HG03139 (cell line): ENCODE measurements at regions not wholly inside any gene's neighbourhood (a gene's known extent, or its start where the extent isn't known, plus 50 kb on each side); places are given as distances from the start of the nearest gene placed in this dataset.
"Not testable (repeated sequence)": the region's sequence is repeated elsewhere in the genome, so short reads cannot be mapped to it uniquely, and the experiment has no call there.

Experiments
- ATAC-seq: cut with Tn5 transposase; IDR thresholded peaks from one replicate; pipeline ENCODE4 v1.9.1; 2021; ENCODE audit not compliant: unreplicated experiment

- no peak for ATAC-seq
These were observed 187.4 kb downstream of the TENT5A start for GRCh38 chr6:81565071-81565470.

GRCh38 chr6:81564470-81565068 is 187.9 kb downstream of the TENT5A start:
- ATAC-seq: no peak

- ATAC-seq: no peak
These were observed 190.3 kb downstream of the TENT5A start for GRCh38 chr6:81562169-81562568.

GRCh38 chr6:81561731-81562130 is 190.8 kb downstream of the TENT5A start:
- no peak for ATAC-seq

GRCh38 chr6:81561071-81561564 is 191.4 kb downstream of the TENT5A start:
- ATAC-seq: no peak

GRCh38 chr6:81557811-81558210 is 194.7 kb downstream of the TENT5A start:
- ATAC-seq: no peak

- no peak for ATAC-seq
These were observed 195.9 kb downstream of the TENT5A start for GRCh38 chr6:81556551-81556950.

GRCh38 chr6:81553216-81553615 is 199.3 kb downstream of the TENT5A start:
- ATAC-seq: no peak

GRCh38 chr6:81552644-81553043 is 199.8 kb downstream of the TENT5A start:
- no peak for ATAC-seq

GRCh38 chr6:81547149-81547548 is 205.3 kb downstream of the TENT5A start:
- no peak for ATAC-seq

- ATAC-seq: no peak
These were observed 217.5 kb downstream of the TENT5A start for GRCh38 chr6:81534934-81535465.

GRCh38 chr6:81531869-81532561 is 220.5 kb downstream of the TENT5A start:
- ATAC-seq: no peak

GRCh38 chr6:81517455-81517854 is 235.0 kb downstream of the TENT5A start:
- ATAC-seq: no peak

- no peak for ATAC-seq
These were observed 236.7 kb downstream of the TENT5A start for GRCh38 chr6:81515562-81516453.

- ATAC-seq: not testable (repeated sequence)
These were observed 238.3 kb downstream of the TENT5A start for GRCh38 chr6:81514195-81514594.

GRCh38 chr6:81511423-81511822 is 241.1 kb downstream of the TENT5A start:
- ATAC-seq: no peak

- ATAC-seq: no peak
These were observed 256.5 kb downstream of the TENT5A start for GRCh38 chr6:81495999-81496398.

- ATAC-seq: no peak
These were observed 260.9 kb downstream of the TENT5A start for GRCh38 chr6:81491454-81492101.

GRCh38 chr6:81487489-81487888 is 265.0 kb downstream of the TENT5A start:
- ATAC-seq: no peak

GRCh38 chr6:81486234-81486633 is 266.2 kb downstream of the TENT5A start:
- ATAC-seq: no peak

GRCh38 chr6:81485395-81485794 is 267.1 kb downstream of the TENT5A start:
- no peak for ATAC-seq
